Cardiac fibroblast (primary cell): ENCODE measurements at regions not wholly inside any gene's neighbourhood (a gene's known extent, or its start where the extent isn't known, plus 50 kb on each side); places are given as distances from the start of the nearest gene placed in this dataset.

Experiments used
- DNase-seq, 2 donors: peaks; one replicate each; pipeline versions ENCODE4 v3.0.0 to v3.0.0-alpha.2; 2010; ENCODE audit warnings: low read depth in 2 of 2
- H3K4me3 ChIP-seq, 2 donors: replicated peaks in 1 of 2; 1 replicate in 1 of 2; 2 replicates in 1 of 2; pipeline ENCODE4 v1.5.1; 2011; ENCODE audit warnings: low read depth in 2 of 2, low read length in 2 of 2, mild to moderate bottlenecking in 2 of 2, moderate library complexity in 1 of 2
- TF ChIP-seq, protein P1 (sequence below): IDR thresholded peaks from one replicate; pipeline ENCODE4 v1.5.1; 2011; ENCODE audit warnings: low read depth, mild to moderate bottlenecking, low read length, inconsistent platforms

DNA sequence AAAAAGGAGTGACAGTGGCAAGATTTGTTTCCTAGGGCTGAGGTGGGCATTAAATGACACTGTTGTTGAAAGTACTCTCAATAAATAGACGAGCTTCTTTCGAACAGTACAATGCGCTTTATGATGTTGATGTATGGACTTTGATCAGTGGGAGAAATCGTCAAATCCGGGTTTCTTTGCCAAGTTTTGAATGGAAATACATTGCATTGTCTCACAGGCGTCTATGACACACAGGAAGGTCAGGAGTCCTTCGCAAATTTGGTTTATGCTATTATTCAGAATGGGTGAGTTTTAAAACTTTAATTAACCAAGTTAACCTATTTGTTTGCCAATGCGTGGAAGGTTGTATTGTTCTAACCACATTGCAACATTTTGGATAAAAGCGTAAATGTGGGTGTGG lies 547.3 kb upstream of the SLC35B3 start:
- no peak overlapping the region for H3K4me3 ChIP-seq
- TF ChIP-seq, protein P1, sequence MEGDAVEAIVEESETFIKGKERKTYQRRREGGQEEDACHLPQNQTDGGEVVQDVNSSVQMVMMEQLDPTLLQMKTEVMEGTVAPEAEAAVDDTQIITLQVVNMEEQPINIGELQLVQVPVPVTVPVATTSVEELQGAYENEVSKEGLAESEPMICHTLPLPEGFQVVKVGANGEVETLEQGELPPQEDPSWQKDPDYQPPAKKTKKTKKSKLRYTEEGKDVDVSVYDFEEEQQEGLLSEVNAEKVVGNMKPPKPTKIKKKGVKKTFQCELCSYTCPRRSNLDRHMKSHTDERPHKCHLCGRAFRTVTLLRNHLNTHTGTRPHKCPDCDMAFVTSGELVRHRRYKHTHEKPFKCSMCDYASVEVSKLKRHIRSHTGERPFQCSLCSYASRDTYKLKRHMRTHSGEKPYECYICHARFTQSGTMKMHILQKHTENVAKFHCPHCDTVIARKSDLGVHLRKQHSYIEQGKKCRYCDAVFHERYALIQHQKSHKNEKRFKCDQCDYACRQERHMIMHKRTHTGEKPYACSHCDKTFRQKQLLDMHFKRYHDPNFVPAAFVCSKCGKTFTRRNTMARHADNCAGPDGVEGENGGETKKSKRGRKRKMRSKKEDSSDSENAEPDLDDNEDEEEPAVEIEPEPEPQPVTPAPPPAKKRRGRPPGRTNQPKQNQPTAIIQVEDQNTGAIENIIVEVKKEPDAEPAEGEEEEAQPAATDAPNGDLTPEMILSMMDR = no peak
- DNase-seq = peak in 1 of 2 donors; percentile 0

GRCh38 chr6:8973395-8973794 lies 538.0 kb upstream of the SLC35B3 start:
- DNase-seq = no peak
- TF ChIP-seq, protein P1 = no peak
- no peak overlapping the region for H3K4me3 ChIP-seq

GRCh38 chr6:8969747-8970146 lies 534.4 kb upstream of the SLC35B3 start:
- TF ChIP-seq, protein P1 = no peak
- DNase-seq = no peak
- no peak overlapping the region for H3K4me3 ChIP-seq

- H3K4me3 ChIP-seq = no peak overlapping the region
- TF ChIP-seq, protein P1 = no peak
- no peak for DNase-seq
Observed at GRCh38 chr6:8958894-8959511, 523.7 kb upstream of the SLC35B3 start.

DNA sequence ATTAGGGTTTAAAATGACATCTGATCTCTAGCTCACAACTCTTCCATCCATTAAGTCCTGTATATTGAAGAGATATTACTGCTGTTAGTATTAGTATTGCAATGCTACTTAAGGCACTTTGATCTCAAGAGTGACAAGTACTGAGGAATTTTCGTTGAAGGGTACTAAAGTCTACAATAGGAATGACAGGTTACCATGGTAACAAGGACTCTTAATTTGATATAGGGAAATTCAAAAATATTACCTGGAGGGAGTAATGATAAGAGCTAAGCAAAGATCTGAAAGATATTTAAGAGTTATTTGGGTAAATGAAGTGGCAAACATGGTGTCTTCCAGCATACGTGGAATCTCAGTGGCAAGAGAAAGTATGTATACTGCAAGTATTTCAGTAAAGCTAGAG lies 518.0 kb upstream of the SLC35B3 start:
- H3K4me3 ChIP-seq = no peak overlapping the region
- no peak for DNase-seq
- TF ChIP-seq, protein P1 = no peak

- no peak overlapping the region for H3K4me3 ChIP-seq
- DNase-seq = no peak
- TF ChIP-seq, protein P1 = no peak
Observed at GRCh38 chr6:8948733-8949132, 513.4 kb upstream of the SLC35B3 start.

DNA sequence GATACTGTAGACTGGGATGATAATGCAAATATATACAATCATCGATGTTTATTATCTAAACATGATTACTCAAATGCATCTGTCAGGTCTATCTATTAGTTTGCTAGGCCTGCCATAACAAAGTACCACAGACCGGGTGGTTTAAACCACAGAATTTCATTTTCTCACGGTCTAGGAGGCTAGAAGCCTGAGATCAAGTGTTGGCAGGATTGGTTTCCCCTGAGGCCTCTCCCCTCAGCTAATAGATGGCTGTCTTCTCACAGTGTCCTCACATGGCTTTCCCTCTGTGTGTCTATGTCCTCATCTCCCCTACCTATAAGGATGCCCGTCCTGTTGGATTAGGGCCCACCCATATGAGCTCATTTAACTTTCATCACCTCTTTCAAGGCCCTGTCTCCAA lies 512.6 kb upstream of the SLC35B3 start:
- no peak for DNase-seq

More for the DNA sequence above, 512.6 kb upstream of the SLC35B3 start:
- TF ChIP-seq, protein P1 = no peak
- H3K4me3 ChIP-seq = no peak overlapping the region
